Lower leg skin (tissue), 4 donors: ENCODE measurements at regions not wholly inside any gene's neighbourhood (a gene's known extent, or its start where the extent isn't known, plus 50 kb on each side); places are given as distances from the start of the nearest gene placed in this dataset.

Source experiments
- DNase-seq, 2 donors: peaks; one replicate each; pipeline ENCODE4 v3.0.0-alpha.2; 2019; ENCODE audit warnings: low spot score in 2 of 2
- H3K4me3 ChIP-seq: fragments of 200-600 bp; sonication (generic); 2 replicates; pipeline ENCODE4 v1.5.1; 2017; ENCODE audit warnings: mild to moderate bottlenecking, low read depth; ENCODE audit not compliant: poor library complexity, severe bottlenecking
- POLR2A ChIP-seq, 2 donors: fragments of 450-650 bp; IDR thresholded peaks; one replicate each; pipeline ENCODE4 v1.6.1; 2016 to 2017; ENCODE audit warnings: antibody characterized with exemption in 2 of 2, mild to moderate bottlenecking in 1 of 2, moderate library complexity in 1 of 2
- WGBS, 2 donors: methylation state at CpG; one replicate each; pipeline ENCODE4 v1.1.5; 2018; 5-methylcytosine and 5-hydroxymethylcytosine counted together
- intact Hi-C: fragments of 100-400 bp; cut with DNase I; formaldehyde crosslinking; loops from one replicate; pipeline ENCODE4 v1.15.0; 2023; ENCODE audit warnings: low total_unique reads
- TF ChIP-seq, protein P1 (sequence below), 3 donors: fragments of 450-650 bp; IDR thresholded peaks; one replicate each; pipeline ENCODE4 v1.5.1; 2016; ENCODE audit warnings: antibody characterized with exemption in 3 of 3, mild to moderate bottlenecking in 3 of 3, moderate library complexity in 2 of 3

DNA sequence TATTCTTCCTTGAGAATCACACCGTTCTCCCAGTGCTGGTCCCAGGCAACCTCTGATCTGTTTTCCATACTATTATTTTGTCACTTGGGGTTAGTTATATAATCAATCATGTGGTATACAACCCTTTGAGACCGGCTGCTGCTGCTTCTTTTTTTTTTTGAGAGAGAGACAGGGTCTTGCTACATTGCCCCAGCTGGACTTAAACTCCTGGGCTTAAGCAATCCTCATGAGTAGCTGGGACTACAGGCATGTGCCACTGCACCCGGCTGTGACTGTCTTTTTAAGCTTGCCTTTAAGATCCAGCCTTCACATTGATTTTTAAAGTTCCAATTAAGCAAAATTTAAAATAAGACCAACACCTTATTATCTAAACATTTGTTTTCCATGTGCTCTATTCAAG is 86.7 kb upstream of the EXOC1L start:
- 65 to 76% methylated on average over 3 of the region's 3 CpGs for WGBS, 2 donors
- intact Hi-C loops: no loop called here
- TF ChIP-seq, protein P1, sequence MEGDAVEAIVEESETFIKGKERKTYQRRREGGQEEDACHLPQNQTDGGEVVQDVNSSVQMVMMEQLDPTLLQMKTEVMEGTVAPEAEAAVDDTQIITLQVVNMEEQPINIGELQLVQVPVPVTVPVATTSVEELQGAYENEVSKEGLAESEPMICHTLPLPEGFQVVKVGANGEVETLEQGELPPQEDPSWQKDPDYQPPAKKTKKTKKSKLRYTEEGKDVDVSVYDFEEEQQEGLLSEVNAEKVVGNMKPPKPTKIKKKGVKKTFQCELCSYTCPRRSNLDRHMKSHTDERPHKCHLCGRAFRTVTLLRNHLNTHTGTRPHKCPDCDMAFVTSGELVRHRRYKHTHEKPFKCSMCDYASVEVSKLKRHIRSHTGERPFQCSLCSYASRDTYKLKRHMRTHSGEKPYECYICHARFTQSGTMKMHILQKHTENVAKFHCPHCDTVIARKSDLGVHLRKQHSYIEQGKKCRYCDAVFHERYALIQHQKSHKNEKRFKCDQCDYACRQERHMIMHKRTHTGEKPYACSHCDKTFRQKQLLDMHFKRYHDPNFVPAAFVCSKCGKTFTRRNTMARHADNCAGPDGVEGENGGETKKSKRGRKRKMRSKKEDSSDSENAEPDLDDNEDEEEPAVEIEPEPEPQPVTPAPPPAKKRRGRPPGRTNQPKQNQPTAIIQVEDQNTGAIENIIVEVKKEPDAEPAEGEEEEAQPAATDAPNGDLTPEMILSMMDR (IDR thresholded peaks at IDR 0.05): no peak
- TF ChIP-seq POLR2A (IDR thresholded peaks at IDR 0.05): no peak

DNA sequence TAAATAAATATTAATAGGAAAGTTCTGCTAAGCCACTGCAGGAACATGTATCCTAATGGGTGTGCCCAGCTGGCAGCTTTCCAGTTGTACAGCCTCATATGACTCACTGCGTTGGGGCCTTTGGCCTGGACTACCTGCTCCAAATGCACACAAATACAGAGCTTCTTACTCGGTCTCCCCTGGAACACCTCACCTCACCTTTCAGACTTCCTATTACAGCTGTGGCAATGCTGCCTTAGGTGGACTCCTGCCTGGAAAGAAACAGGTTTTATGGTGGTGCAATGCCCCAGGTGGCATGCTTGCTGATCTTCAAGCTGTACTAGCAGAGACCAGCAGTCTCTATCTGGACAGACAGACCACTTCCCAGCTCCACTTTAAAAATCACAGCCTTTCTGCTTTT is 85.7 kb upstream of the EXOC1L start:
- DNase-seq: peak; percentile 85 to 93
- no peak overlapping the region for H3K4me3 ChIP-seq
- WGBS, 2 donors: 12 to 24% methylated on average over 2 of the region's 2 CpGs
- TF ChIP-seq, protein P1 (IDR thresholded peaks at IDR 0.05): no peak
- TF ChIP-seq POLR2A (IDR thresholded peaks at IDR 0.05): no peak
- intact Hi-C loops: no loop called here

More for the DNA sequence above, 86.7 kb upstream of the EXOC1L start:
- no peak for DNase-seq
- H3K4me3 ChIP-seq: no peak overlapping the region

DNA sequence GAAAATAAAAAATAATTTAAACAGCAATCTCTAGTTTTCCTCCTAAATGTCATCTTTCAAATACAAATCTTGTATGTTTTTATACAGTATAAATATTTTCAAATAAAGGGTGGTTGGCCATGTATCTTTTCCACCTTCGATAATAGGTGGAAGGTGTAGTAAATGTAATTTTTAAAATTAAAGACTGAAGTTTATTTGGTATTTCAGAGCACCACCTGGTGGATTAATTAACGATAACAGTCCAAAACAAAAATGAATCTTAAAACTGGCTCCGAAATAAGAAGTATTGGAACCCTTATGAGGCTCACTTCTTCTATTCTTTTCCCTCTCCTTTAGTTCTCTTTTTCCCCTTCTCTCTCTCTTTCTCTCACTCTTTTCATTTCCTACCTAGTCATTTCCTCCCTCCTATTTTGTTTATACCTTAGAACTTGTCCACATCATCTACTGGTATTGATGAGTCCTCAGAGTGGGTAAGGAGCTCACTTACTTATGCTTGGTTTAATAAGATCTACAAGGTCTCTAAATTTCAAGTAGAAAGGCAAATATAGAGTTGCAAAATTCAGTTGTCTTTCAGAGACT is 82.9 kb upstream of the EXOC1L start:
- no peak for DNase-seq

DNA sequence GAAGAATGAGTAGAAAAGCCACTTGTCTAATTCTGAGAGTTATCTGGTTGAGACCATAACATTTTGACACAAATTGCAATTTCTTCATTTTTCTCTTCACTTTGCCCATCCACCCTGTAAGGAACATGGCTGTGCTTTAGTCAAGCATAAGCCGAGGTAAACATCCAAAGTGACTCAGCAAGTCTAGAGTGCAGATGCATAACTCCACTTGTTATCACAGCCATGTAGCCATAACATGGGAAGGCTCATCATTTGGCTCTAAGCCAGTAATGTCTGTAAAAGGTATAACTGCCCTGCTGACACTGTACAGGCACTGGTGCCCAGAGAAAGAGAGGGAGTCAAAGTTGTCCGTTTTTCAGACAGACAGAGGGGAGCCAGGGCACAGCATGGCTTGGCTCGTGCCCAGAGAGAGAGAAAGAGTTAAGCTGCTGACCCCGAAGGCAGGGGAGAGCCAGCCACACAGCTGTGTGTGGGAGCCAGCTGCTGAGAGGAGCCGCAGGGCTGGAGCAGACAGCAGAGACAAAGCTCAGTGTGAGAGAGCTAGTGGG is 76.9 kb upstream of the EXOC1L start:
- H3K4me3 ChIP-seq: no peak overlapping the region
- WGBS, 2 donors: 37 to 42% methylated on average over 5 of the region's 5 CpGs
- DNase-seq: no peak
- TF ChIP-seq POLR2A (IDR thresholded peaks at IDR 0.05): no peak
- TF ChIP-seq, protein P1 (IDR thresholded peaks at IDR 0.05): no peak
- intact Hi-C loops: no loop called here

More for the DNA sequence above, 82.9 kb upstream of the EXOC1L start:
- TF ChIP-seq, protein P1 (IDR thresholded peaks at IDR 0.05): no peak
- no peak for TF ChIP-seq POLR2A (IDR thresholded peaks at IDR 0.05)
- intact Hi-C loops: no loop called here
- H3K4me3 ChIP-seq: no peak overlapping the region
- 16 to 20% methylated on average over 3 of the region's 3 CpGs for WGBS, 2 donors

DNA sequence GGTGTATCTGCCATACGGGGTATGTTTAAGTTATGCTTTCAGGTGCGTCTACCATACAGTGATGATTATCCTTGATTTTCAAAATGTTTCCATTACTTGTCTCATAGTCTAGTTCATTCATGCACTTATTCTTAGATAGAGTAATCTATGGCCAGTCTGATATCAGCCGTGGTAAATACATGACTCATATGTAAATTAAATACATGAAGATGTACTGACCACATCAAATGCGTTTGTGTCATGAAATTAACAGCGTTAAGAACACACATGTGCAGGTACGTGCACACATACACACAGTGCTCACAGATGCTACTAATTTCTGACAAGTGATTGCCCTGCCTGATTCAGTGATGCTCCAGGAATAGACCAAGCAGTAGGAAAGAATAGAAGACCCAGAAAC is 75.2 kb upstream of the EXOC1L start:
- TF ChIP-seq, protein P1 (IDR thresholded peaks at IDR 0.05): no peak
- TF ChIP-seq POLR2A (IDR thresholded peaks at IDR 0.05): no peak
- H3K4me3 ChIP-seq: no peak overlapping the region
- WGBS, 2 donors: 81 to 88% methylated on average over 6 of the region's 6 CpGs
- intact Hi-C loops: no loop called here
- DNase-seq: no peak

DNA sequence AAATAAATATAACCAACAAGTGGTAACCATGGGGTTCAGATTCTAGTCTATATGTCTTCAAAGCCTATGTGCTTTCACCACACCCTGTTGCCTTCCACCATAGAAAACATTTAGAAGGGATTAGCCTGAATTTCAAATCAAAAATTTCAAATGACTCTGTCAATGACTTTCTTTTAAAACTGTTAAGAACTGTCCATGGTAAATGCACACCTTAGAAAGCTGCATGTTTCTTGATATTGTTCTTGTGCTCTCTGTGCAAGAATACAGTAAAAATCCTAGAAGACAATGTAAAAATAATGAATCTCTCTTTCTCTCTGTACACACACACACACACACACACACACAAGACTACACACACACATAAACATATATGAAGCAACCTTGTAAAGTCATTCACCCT is 74.6 kb upstream of the EXOC1L start:
- TF ChIP-seq, protein P1 (IDR thresholded peaks at IDR 0.05): no peak
- no peak for TF ChIP-seq POLR2A (IDR thresholded peaks at IDR 0.05)
- intact Hi-C loops: no loop called here
- no peak for DNase-seq
- no peak overlapping the region for H3K4me3 ChIP-seq
